ENCODE measurements at regions not wholly inside any gene's neighbourhood (a gene's known extent, or its start where the extent isn't known, plus 50 kb on each side); places are given as distances from the start of the nearest gene placed in this dataset.
"Not testable (repeated sequence)": the region's sequence is repeated elsewhere in the genome, so short reads cannot be mapped to it uniquely, and the experiment has no call there.

GRCh38 chr5:1961952-1962595, 79.3 kb upstream of the IRX4 start:
- Histone ChIP-seq H3K36me3 (ENCODE audit: insufficient read depth, low read depth, low read length) (no peaks in the 10 kb centered on the region), H3K9me3 (ENCODE audit: insufficient read depth, low read depth, low read length) (no peaks in the 10 kb centered on the region), H3K4me1 (ENCODE audit: insufficient read depth, low read length) (peaks cover 9% of the 10 kb centered on the region; the same call in 1 of the 2 replicates), H3K9ac (ENCODE audit: low read depth, low read length) (no peak overlapping the region), H3K4me3 (ENCODE audit: low read length) (no peak overlapping the region), H3K27me3 (ENCODE audit: insufficient read depth, low read length) (no peaks in the 10 kb centered on the region), H3K27ac (ENCODE audit: low read length) (no peak overlapping the region)

- Histone ChIP-seq H3K27ac (ENCODE audit: low read length) (no peak overlapping the region), H3K4me1 (ENCODE audit: insufficient read depth, low read length) (peaks cover 7% of the 10 kb centered on the region; the same call in 1 of the 2 replicates), H3K4me3 (ENCODE audit: low read length) (no peak overlapping the region), H3K9ac (ENCODE audit: low read depth, low read length) (no peak overlapping the region), H3K36me3 (ENCODE audit: insufficient read depth, low read depth, low read length) (no peaks in the 10 kb centered on the region), H3K9me3 (ENCODE audit: insufficient read depth, low read depth, low read length) (no peaks in the 10 kb centered on the region), H3K27me3 (ENCODE audit: insufficient read depth, low read length) (no peaks in the 10 kb centered on the region)
Observed at GRCh38 chr5:1961304-1961946, 78.7 kb upstream of the IRX4 start.

- no peaks in the 10 kb centered on the region for H3K9me3 ChIP-seq (ENCODE audit: insufficient read depth, low read depth, low read length)
- H3K4me1 ChIP-seq (ENCODE audit: insufficient read depth, low read length): 0 out of 2 replicates have a peak, but pooled peaks cover under 1% of the 10 kb centered on the region
- no peak overlapping the region for H3K4me3 ChIP-seq (ENCODE audit: low read length)
- no peak overlapping the region for H3K27ac ChIP-seq (ENCODE audit: low read length)
- no peak overlapping the region for H3K9ac ChIP-seq (ENCODE audit: low read depth, low read length)
- no peaks in the 10 kb centered on the region for H3K27me3 ChIP-seq (ENCODE audit: insufficient read depth, low read length)
- no peaks in the 10 kb centered on the region for H3K36me3 ChIP-seq (ENCODE audit: insufficient read depth, low read depth, low read length)
Observed at GRCh38 chr5:1960595-1961303, 78.0 kb upstream of the IRX4 start.

GRCh38 chr5:1959725-1960581, 77.2 kb upstream of the IRX4 start:
- Histone ChIP-seq H3K4me1 (ENCODE audit: insufficient read depth, low read length) (no peaks in the 10 kb centered on the region), H3K9me3 (ENCODE audit: insufficient read depth, low read depth, low read length) (no peaks in the 10 kb centered on the region), H3K27ac (ENCODE audit: low read length) (no peak overlapping the region), H3K27me3 (ENCODE audit: insufficient read depth, low read length) (no peaks in the 10 kb centered on the region), H3K36me3 (ENCODE audit: insufficient read depth, low read depth, low read length) (no peaks in the 10 kb centered on the region), H3K4me3 (ENCODE audit: low read length) (no peak overlapping the region), H3K9ac (ENCODE audit: low read depth, low read length) (no peak overlapping the region)

GRCh38 chr5:1959231-1959630, 76.5 kb upstream of the IRX4 start:
- no peaks in the 10 kb centered on the region for H3K36me3 ChIP-seq (ENCODE audit: insufficient read depth, low read depth, low read length)
- H3K27me3 ChIP-seq (ENCODE audit: insufficient read depth, low read length): no peaks in the 10 kb centered on the region
- H3K9ac ChIP-seq (ENCODE audit: low read depth, low read length): no peak overlapping the region
- no peaks in the 10 kb centered on the region for H3K4me1 ChIP-seq (ENCODE audit: insufficient read depth, low read length)
- no peak overlapping the region for H3K27ac ChIP-seq (ENCODE audit: low read length)
- no peak overlapping the region for H3K4me3 ChIP-seq (ENCODE audit: low read length)
- no peaks in the 10 kb centered on the region for H3K9me3 ChIP-seq (ENCODE audit: insufficient read depth, low read depth, low read length)

GRCh38 chr5:1958211-1959010, 75.7 kb upstream of the IRX4 start:
- no peaks in the 10 kb centered on the region for H3K27me3 ChIP-seq (ENCODE audit: insufficient read depth, low read length)
- H3K27ac ChIP-seq (ENCODE audit: low read length): no peak overlapping the region
- no peak overlapping the region for H3K4me3 ChIP-seq (ENCODE audit: low read length)
- no peak overlapping the region for H3K9ac ChIP-seq (ENCODE audit: low read depth, low read length)
- no peaks in the 10 kb centered on the region for H3K4me1 ChIP-seq (ENCODE audit: insufficient read depth, low read length)
- no peaks in the 10 kb centered on the region for H3K36me3 ChIP-seq (ENCODE audit: insufficient read depth, low read depth, low read length)
- no peaks in the 10 kb centered on the region for H3K9me3 ChIP-seq (ENCODE audit: insufficient read depth, low read depth, low read length)

GRCh38 chr5:1955586-1955985, 72.9 kb upstream of the IRX4 start:
- H3K9ac ChIP-seq (ENCODE audit: low read depth, low read length): no peak overlapping the region
- H3K4me3 ChIP-seq (ENCODE audit: low read length): no peak overlapping the region
- H3K27ac ChIP-seq (ENCODE audit: low read length): no peak overlapping the region
- peaks cover 8% of the 10 kb centered on the region; the same call in 1 of the 2 replicates for H3K4me1 ChIP-seq (ENCODE audit: insufficient read depth, low read length)
- H3K27me3 ChIP-seq (ENCODE audit: insufficient read depth, low read length): peaks cover 5% of the 10 kb centered on the region; the same call in 1 of the 2 replicates
- no peaks in the 10 kb centered on the region for H3K9me3 ChIP-seq (ENCODE audit: insufficient read depth, low read depth, low read length)
- no peaks in the 10 kb centered on the region for H3K36me3 ChIP-seq (ENCODE audit: insufficient read depth, low read depth, low read length)

- H3K27me3 ChIP-seq (ENCODE audit: insufficient read depth, low read length); H3K9ac ChIP-seq (ENCODE audit: low read depth, low read length); H3K4me1 ChIP-seq (ENCODE audit: insufficient read depth, low read length); H3K4me3 ChIP-seq (ENCODE audit: low read length); H3K27ac ChIP-seq (ENCODE audit: low read length); H3K9me3 ChIP-seq (ENCODE audit: insufficient read depth, low read depth, low read length); H3K36me3 ChIP-seq (ENCODE audit: insufficient read depth, low read depth, low read length): not testable (repeated sequence)
Observed at GRCh38 chr5:1953710-1954109, 71.0 kb upstream of the IRX4 start.

- H3K4me3 ChIP-seq (ENCODE audit: low read length): peak overlapping the region; percentile 10; the same call in 1 of the 2 replicates
- H3K9ac ChIP-seq (ENCODE audit: low read depth, low read length): peak overlapping the region; percentile 56; the same call in 1 of the 2 replicates
- H3K9me3 ChIP-seq (ENCODE audit: insufficient read depth, low read depth, low read length): no peaks in the 10 kb centered on the region
- peaks cover 5% of the 10 kb centered on the region; the same call in 1 of the 2 replicates for H3K27me3 ChIP-seq (ENCODE audit: insufficient read depth, low read length)
- peaks cover 8% of the 10 kb centered on the region; the same call in 1 of the 2 replicates for H3K4me1 ChIP-seq (ENCODE audit: insufficient read depth, low read length)
- no peaks in the 10 kb centered on the region for H3K36me3 ChIP-seq (ENCODE audit: insufficient read depth, low read depth, low read length)
- peak overlapping the region; percentile 21 for H3K27ac ChIP-seq (ENCODE audit: low read length)
Observed at GRCh38 chr5:1952444-1953099, 69.8 kb upstream of the IRX4 start.

GRCh38 chr5:1952021-1952420, 69.3 kb upstream of the IRX4 start:
- H3K27ac ChIP-seq (ENCODE audit: low read length): peak overlapping the region; percentile 21
- no peaks in the 10 kb centered on the region for H3K36me3 ChIP-seq (ENCODE audit: insufficient read depth, low read depth, low read length)
- peaks cover 5% of the 10 kb centered on the region; the same call in 1 of the 2 replicates for H3K27me3 ChIP-seq (ENCODE audit: insufficient read depth, low read length)
- no peaks in the 10 kb centered on the region for H3K9me3 ChIP-seq (ENCODE audit: insufficient read depth, low read depth, low read length)
- peaks cover 8% of the 10 kb centered on the region; the same call in 1 of the 2 replicates for H3K4me1 ChIP-seq (ENCODE audit: insufficient read depth, low read length)
- H3K9ac ChIP-seq (ENCODE audit: low read depth, low read length): peak overlapping the region; percentile 56; the same call in 1 of the 2 replicates
- peak overlapping the region; percentile 10; the same call in 1 of the 2 replicates for H3K4me3 ChIP-seq (ENCODE audit: low read length)

Measured in iPS-20b (cell line).